IPS DF 4.7 (cell line): ENCODE measurements at regions not wholly inside any gene's neighbourhood (a gene's known extent, or its start where the extent isn't known, plus 50 kb on each side); places are given as distances from the start of the nearest gene placed in this dataset.

Experiments used
- DNase-seq: peaks from one replicate; pipeline ENCODE4 v3.0.0-alpha.2; 2013; ENCODE audit warnings: low spot score; ENCODE audit errors: extremely low read depth

- DNase-seq = no peak
These were observed 601.7 kb downstream of the NPHP4 start for GRCh38 chr1:5390504-5390903.

- DNase-seq = no peak
These were observed 602.9 kb downstream of the NPHP4 start for GRCh38 chr1:5389101-5389885.

- no peak for DNase-seq
These were observed 603.6 kb downstream of the NPHP4 start for GRCh38 chr1:5388622-5389021.

GRCh38 chr1:5386371-5386770 is 605.9 kb downstream of the NPHP4 start:
- DNase-seq = no peak

- no peak for DNase-seq
These were observed 606.3 kb downstream of the NPHP4 start for GRCh38 chr1:5385956-5386355.

GRCh38 chr1:5385096-5385799 is 607.0 kb downstream of the NPHP4 start:
- no peak for DNase-seq

GRCh38 chr1:5381491-5381890 is 610.7 kb downstream of the NPHP4 start:
- no peak for DNase-seq

GRCh38 chr1:5379176-5379759 is 613.0 kb downstream of the NPHP4 start:
- no peak for DNase-seq

- DNase-seq = no peak
These were observed 615.5 kb downstream of the NPHP4 start for GRCh38 chr1:5376538-5377247.

GRCh38 chr1:5375481-5375880 is 616.7 kb downstream of the NPHP4 start:
- DNase-seq = no peak

GRCh38 chr1:5374192-5374591 is 618.0 kb downstream of the NPHP4 start:
- DNase-seq = no peak

GRCh38 chr1:5373281-5373680 is 618.9 kb downstream of the NPHP4 start:
- no peak for DNase-seq

GRCh38 chr1:5371270-5371669 is 621.0 kb downstream of the NPHP4 start:
- no peak for DNase-seq

- no peak for DNase-seq
These were observed 621.9 kb downstream of the NPHP4 start for GRCh38 chr1:5370311-5370710.

GRCh38 chr1:5369223-5369622 is 623.0 kb downstream of the NPHP4 start:
- DNase-seq = no peak

GRCh38 chr1:5368201-5368600 is 624.0 kb downstream of the NPHP4 start:
- DNase-seq = no peak

- no peak for DNase-seq
These were observed 624.9 kb downstream of the NPHP4 start for GRCh38 chr1:5367306-5367705.

GRCh38 chr1:5365751-5366150 is 626.5 kb downstream of the NPHP4 start:
- no peak for DNase-seq

- DNase-seq = no peak
These were observed 627.6 kb downstream of the NPHP4 start for GRCh38 chr1:5364591-5364990.

- no peak for DNase-seq
These were observed 637.5 kb downstream of the NPHP4 start for GRCh38 chr1:5354681-5355080.

GRCh38 chr1:5351366-5351765 is 640.9 kb downstream of the NPHP4 start:
- DNase-seq = no peak

- no peak for DNase-seq
These were observed 642.7 kb downstream of the NPHP4 start for GRCh38 chr1:5349526-5349925.
